ENCODE measurements at regions not wholly inside any gene's neighbourhood (a gene's known extent, or its start where the extent isn't known, plus 50 kb on each side); places are given as distances from the start of the nearest gene placed in this dataset.

DNA sequence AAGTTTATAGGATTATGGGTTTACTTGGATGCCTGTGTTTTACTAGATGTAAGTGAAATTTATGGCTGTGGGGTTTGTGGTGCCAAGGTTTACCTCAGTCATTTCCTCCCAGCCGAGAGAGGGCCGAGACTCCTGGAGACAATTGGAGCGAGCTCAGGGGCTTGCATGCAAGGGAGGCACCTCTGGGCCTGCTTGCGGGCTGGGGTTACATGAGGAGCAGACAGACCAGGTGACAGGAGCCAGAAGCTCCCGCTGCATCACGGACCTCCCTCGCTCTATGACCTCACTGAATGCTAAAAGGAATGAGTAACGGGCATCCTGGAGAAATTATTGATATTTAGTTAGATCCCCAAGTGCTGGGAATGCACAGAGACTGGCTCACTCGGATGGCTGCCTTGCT is 275.2 kb upstream of the KIRREL3 start:
- TF ChIP-seq, protein P1, sequence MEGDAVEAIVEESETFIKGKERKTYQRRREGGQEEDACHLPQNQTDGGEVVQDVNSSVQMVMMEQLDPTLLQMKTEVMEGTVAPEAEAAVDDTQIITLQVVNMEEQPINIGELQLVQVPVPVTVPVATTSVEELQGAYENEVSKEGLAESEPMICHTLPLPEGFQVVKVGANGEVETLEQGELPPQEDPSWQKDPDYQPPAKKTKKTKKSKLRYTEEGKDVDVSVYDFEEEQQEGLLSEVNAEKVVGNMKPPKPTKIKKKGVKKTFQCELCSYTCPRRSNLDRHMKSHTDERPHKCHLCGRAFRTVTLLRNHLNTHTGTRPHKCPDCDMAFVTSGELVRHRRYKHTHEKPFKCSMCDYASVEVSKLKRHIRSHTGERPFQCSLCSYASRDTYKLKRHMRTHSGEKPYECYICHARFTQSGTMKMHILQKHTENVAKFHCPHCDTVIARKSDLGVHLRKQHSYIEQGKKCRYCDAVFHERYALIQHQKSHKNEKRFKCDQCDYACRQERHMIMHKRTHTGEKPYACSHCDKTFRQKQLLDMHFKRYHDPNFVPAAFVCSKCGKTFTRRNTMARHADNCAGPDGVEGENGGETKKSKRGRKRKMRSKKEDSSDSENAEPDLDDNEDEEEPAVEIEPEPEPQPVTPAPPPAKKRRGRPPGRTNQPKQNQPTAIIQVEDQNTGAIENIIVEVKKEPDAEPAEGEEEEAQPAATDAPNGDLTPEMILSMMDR (conservative IDR thresholded peaks at IDR 0.05; ENCODE audit: low read depth, low read length), result no peak
- TF ChIP-seq RAD21 (IDR thresholded peaks at IDR 0.05; ENCODE audit: low read length) (no peak), POLR2A (IDR thresholded peaks at IDR 0.05; ENCODE audit: low read depth, low read length) (no peak), SMC3 (IDR thresholded peaks at IDR 0.05; ENCODE audit: low read depth, low read length) (no peak), CHD1 (IDR thresholded peaks at IDR 0.05; ENCODE audit: low read depth, low read length) (no peak)
